PC-9 (cell line): ENCODE measurements at regions not wholly inside any gene's neighbourhood (a gene's known extent, or its start where the extent isn't known, plus 50 kb on each side); places are given as distances from the start of the nearest gene placed in this dataset.

ENCODE experiments used
- BruUV-seq: library from RNA; stranded (reverse); fragments of 400-500 nt; replicated peaks from 2 replicates; lab custom pipeline; 2021; lab: Mats Ljungman, UMichigan
- CTCF ChIA-PET: fragments of 300-600 bp; sonication (Branson Sonifier 250); formaldehyde crosslinking; loops from one replicate; lab custom pipeline; 2022; ENCODE audit warnings: antibody characterized with exemption; lab: Charles Lee
- POLR2A ChIA-PET: fragments of 300-600 bp; sonication (Branson Sonifier 250); formaldehyde crosslinking; loops from one replicate; lab custom pipeline; 2022; ENCODE audit warnings: antibody characterized with exemption; ENCODE audit not compliant: unreplicated experiment; lab: Charles Lee
- DNase-seq, 2 experiments: peaks; one replicate each; pipeline versions ENCODE4 v3.0.0 to v3.0.0-alpha.2; 2015 to 2022; ENCODE audit warnings: mixed read lengths in 1 of 2
- H2AFZ ChIP-seq: fragments of 200-600 bp; sonication (generic); 2 replicates; pipeline ENCODE4 v1.8.1; 2017; ENCODE audit warnings: antibody characterized with exemption
- H3F3A ChIP-seq: fragments of 200-600 bp; sonication (generic); 2 replicates; pipeline ENCODE4 v1.8.1; 2017; ENCODE audit warnings: antibody characterized with exemption, mild to moderate bottlenecking, low read depth; ENCODE audit not compliant: insufficient read depth
- H3K27ac ChIP-seq: fragments of 200-600 bp; sonication (generic); 2 replicates; pipeline ENCODE4 v1.6.1; 2016; ENCODE audit warnings: mixed run types
- H3K27me3 ChIP-seq: fragments of 200-600 bp; sonication (generic); 2 replicates; pipeline ENCODE4 v1.6.1; 2016; ENCODE audit warnings: low read depth, mixed run types; ENCODE audit not compliant: insufficient read depth
- H3K36me3 ChIP-seq: fragments of 200-600 bp; sonication (generic); 2 replicates; pipeline ENCODE4 v1.6.1; 2016; ENCODE audit warnings: low read depth, mixed run types
- H3K4me1 ChIP-seq: fragments of 200-600 bp; sonication (generic); replicated peaks from 2 replicates; pipeline ENCODE4 v1.6.1; 2016; ENCODE audit warnings: mixed run types; ENCODE audit not compliant: insufficient read depth
- H3K4me2 ChIP-seq: fragments of 200-600 bp; sonication (generic); 2 replicates; pipeline ENCODE4 v1.6.1; 2017; ENCODE audit warnings: mixed run types
- H3K4me3 ChIP-seq: fragments of 200-600 bp; sonication (generic); 2 replicates; pipeline ENCODE4 v1.6.1; 2016; ENCODE audit warnings: mixed run types
- H3K79me2 ChIP-seq: fragments of 200-600 bp; sonication (generic); 2 replicates; pipeline ENCODE4 v1.6.1; 2017; ENCODE audit warnings: low read depth, mixed run types
- H3K9me2 ChIP-seq: fragments of 200-600 bp; sonication (generic); 2 replicates; pipeline ENCODE4 v1.8.1; 2017; ENCODE audit warnings: mild to moderate bottlenecking; ENCODE audit not compliant: insufficient read depth
- H3K9me3 ChIP-seq: fragments of 200-600 bp; sonication (generic); 2 replicates; pipeline ENCODE4 v1.8.1; 2016; ENCODE audit warnings: low read depth; ENCODE audit not compliant: insufficient read depth
- H4K20me1 ChIP-seq: fragments of 200-600 bp; sonication (generic); 2 replicates; pipeline ENCODE4 v1.8.1; 2017; ENCODE audit not compliant: insufficient read depth
- EZH2 ChIP-seq: fragments of 200-600 bp; sonication (generic); IDR thresholded peaks from 2 replicates; pipeline ENCODE4 v1.8.0; 2017; ENCODE audit warnings: antibody characterized with exemption, low read depth
- intact Hi-C: fragments of 100-400 bp; cut with micrococcal nuclease; formaldehyde crosslinking; loops from one replicate; pipeline ENCODE4 v1.10.0; 2022; ENCODE audit not compliant: unreplicated experiment
- TF ChIP-seq, protein P1 (sequence below): fragments of 200-600 bp; sonication (generic); conservative IDR thresholded peaks from 2 replicates; pipeline ENCODE4 v1.6.1; 2017; ENCODE audit warnings: mixed run types, antibody characterized with exemption, mild to moderate bottlenecking, moderate library complexity

DNA sequence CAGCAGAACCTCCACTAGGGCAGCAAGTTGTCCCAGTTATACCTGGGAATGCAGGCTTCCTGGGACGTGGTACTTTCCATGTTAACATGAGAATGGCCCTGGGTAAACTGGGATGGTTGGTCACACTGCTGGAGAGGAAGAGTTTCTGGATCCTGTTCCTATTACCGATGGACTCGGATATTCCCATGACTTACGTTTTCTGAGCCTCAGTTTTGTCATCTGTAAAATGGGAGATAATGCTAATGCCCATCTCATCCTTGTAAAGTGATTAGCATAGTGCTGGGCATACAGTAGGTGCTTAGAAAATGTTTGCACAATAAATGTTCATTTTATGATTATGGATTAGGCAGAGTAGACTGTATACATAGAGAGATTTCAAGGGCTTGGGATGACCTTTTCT is 280.9 kb upstream of the EEF2KMT start:
- intact Hi-C loops = no loop called here
- TF ChIP-seq, protein P1, sequence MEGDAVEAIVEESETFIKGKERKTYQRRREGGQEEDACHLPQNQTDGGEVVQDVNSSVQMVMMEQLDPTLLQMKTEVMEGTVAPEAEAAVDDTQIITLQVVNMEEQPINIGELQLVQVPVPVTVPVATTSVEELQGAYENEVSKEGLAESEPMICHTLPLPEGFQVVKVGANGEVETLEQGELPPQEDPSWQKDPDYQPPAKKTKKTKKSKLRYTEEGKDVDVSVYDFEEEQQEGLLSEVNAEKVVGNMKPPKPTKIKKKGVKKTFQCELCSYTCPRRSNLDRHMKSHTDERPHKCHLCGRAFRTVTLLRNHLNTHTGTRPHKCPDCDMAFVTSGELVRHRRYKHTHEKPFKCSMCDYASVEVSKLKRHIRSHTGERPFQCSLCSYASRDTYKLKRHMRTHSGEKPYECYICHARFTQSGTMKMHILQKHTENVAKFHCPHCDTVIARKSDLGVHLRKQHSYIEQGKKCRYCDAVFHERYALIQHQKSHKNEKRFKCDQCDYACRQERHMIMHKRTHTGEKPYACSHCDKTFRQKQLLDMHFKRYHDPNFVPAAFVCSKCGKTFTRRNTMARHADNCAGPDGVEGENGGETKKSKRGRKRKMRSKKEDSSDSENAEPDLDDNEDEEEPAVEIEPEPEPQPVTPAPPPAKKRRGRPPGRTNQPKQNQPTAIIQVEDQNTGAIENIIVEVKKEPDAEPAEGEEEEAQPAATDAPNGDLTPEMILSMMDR = no peak
- no peak for TF ChIP-seq EZH2
- H4K20me1 ChIP-seq = no peaks in the 10 kb centered on the region
- H3K4me2 ChIP-seq = no peak overlapping the region
- no peaks in the 10 kb centered on the region for H3K79me2 ChIP-seq
- H3K27me3 ChIP-seq = peaks cover 61% of the 10 kb centered on the region
- H3F3A ChIP-seq = no peaks in the 10 kb centered on the region
- H3K9me3 ChIP-seq = no peaks in the 10 kb centered on the region
- H3K9me2 ChIP-seq = no peaks in the 10 kb centered on the region
- H3K36me3 ChIP-seq = no peaks in the 10 kb centered on the region
- no peak overlapping the region for H3K4me3 ChIP-seq
- no TSS peak for BruUV-seq
- no peak for DNase-seq
- ChIA-PET POLR2A (no interaction called here), CTCF (no interaction called here)
- no peak overlapping the region for H2AFZ ChIP-seq
- H3K4me1 ChIP-seq = no peaks in the 10 kb centered on the region
- no peak overlapping the region for H3K27ac ChIP-seq

DNA sequence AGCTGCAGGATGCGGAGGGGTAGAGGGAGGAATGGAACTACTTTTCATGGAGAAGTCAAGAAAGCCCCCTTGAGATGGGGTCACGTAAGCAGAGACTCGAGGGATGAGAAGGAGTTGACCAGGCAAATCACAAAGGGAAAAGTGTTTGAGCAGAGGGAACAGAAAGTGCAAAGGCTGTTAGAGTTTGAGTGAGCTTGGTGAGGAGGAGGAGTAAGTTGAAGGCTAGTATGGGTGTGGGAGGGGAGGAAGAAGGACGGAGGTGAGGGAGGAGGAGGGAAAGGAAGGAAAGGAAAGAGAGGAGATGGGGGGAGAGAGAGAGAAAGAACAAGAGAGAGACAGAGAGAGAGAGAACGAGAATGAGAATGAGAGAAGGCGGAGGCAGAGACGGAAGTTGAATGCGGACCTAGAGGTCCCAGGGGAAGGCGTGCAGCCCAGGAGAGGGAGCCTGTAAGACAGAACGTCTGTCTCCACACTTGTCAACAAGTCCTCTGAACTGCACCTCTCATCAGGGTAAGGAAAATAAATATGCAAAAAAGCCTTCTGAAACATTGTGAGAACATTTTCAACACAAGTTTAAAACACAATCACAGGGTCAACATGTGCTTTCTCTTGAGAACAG is 279.8 kb upstream of the EEF2KMT start:
- H3K9me3 ChIP-seq = no peaks in the 10 kb centered on the region
- ChIA-PET CTCF (no interaction called here), POLR2A (no interaction called here)

DNA sequence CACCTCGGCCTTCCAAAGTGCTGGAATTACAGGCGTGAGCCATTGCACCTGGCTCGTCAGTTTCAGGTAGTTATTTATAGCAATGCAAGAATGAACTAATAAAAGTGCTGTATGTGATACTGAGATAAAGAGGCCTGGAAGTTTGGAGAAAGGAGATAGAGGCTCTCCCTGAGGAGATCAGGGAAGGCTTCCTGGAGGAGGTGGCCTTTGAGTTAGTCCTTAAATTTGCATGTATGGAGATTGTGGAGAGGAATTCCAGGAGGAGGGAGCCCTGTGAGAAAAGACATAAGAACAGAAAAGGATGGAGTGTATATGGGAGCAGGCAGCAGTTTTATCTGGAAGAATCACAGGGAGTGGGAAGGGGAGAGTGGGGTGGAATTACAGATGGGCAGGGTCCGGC is 276.6 kb upstream of the EEF2KMT start:
- Histone ChIP-seq H4K20me1 (no peaks in the 10 kb centered on the region), H3K4me1 (no peaks in the 10 kb centered on the region), H3K36me3 (no peaks in the 10 kb centered on the region), H3K79me2 (no peaks in the 10 kb centered on the region), H3K27me3 (peaks cover 93% of the 10 kb centered on the region), H3K9me3 (no peaks in the 10 kb centered on the region), H3F3A (no peaks in the 10 kb centered on the region), H2AFZ (no peak overlapping the region), H3K27ac (no peak overlapping the region), H3K9me2 (no peaks in the 10 kb centered on the region), H3K4me3 (no peak overlapping the region), H3K4me2 (no peak overlapping the region)
- no TSS peak for BruUV-seq
- DNase-seq = no peak
- TF ChIP-seq, protein P1 = no peak
- no peak for TF ChIP-seq EZH2
- intact Hi-C loops = no loop called here
- POLR2A ChIA-PET = no interaction called here
- CTCF ChIA-PET = no interaction called here

More for the DNA sequence above, 279.8 kb upstream of the EEF2KMT start:
- no TSS peak for BruUV-seq
- Histone ChIP-seq H3K4me1 (no peaks in the 10 kb centered on the region), H2AFZ (no peak overlapping the region), H3K36me3 (no peaks in the 10 kb centered on the region), H4K20me1 (no peaks in the 10 kb centered on the region), H3K27ac (no peak overlapping the region), H3F3A (no peaks in the 10 kb centered on the region), H3K9me2 (no peaks in the 10 kb centered on the region), H3K4me2 (no peak overlapping the region), H3K4me3 (no peak overlapping the region), H3K27me3 (peaks cover 73% of the 10 kb centered on the region), H3K79me2 (no peaks in the 10 kb centered on the region)
- TF ChIP-seq, protein P1 = no peak
- no peak for TF ChIP-seq EZH2
- intact Hi-C loops = no loop called here
- DNase-seq = no peak
